GM18502 (cell line): ENCODE measurements at regions not wholly inside any gene's neighbourhood (a gene's known extent, or its start where the extent isn't known, plus 50 kb on each side); places are given as distances from the start of the nearest gene placed in this dataset.
"Not testable (repeated sequence)": the region's sequence is repeated elsewhere in the genome, so short reads cannot be mapped to it uniquely, and the experiment has no call there.

Experiments
- ATAC-seq: cut with Tn5 transposase; IDR thresholded peaks from one replicate; pipeline ENCODE4 v1.9.1; 2021; ENCODE audit warnings: mild to moderate bottlenecking; ENCODE audit not compliant: unreplicated experiment, poor library complexity

GRCh38 chr15:22665059-22665702, 121.3 kb upstream of the NIPA1 start:
- not testable (repeated sequence) for ATAC-seq

GRCh38 chr15:22665711-22666110, 120.7 kb upstream of the NIPA1 start:
- not testable (repeated sequence) for ATAC-seq

- not testable (repeated sequence) for ATAC-seq
Measured at GRCh38 chr15:22684786-22685185, 101.7 kb upstream of the NIPA1 start.

DNA sequence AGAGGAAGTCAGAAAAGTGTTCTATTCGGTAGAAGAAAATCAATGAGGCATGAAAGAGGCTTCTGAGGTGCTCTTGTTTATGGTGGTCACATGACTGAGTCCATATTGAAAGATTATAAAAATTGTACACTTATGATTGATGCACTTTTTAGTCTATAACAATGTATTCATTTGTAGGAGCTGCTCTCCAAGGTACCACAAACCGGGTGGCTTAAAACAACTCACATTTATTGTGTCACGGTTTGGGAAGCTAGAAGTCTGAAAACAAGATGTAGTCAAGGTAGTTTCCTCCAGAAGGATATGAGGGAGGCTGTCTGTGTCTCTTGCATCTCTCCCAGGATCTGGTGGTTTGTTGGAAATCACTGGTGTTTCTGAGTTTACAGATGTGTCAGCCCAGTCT, 86.6 kb upstream of the NIPA1 start:
- not testable (repeated sequence) for ATAC-seq

DNA sequence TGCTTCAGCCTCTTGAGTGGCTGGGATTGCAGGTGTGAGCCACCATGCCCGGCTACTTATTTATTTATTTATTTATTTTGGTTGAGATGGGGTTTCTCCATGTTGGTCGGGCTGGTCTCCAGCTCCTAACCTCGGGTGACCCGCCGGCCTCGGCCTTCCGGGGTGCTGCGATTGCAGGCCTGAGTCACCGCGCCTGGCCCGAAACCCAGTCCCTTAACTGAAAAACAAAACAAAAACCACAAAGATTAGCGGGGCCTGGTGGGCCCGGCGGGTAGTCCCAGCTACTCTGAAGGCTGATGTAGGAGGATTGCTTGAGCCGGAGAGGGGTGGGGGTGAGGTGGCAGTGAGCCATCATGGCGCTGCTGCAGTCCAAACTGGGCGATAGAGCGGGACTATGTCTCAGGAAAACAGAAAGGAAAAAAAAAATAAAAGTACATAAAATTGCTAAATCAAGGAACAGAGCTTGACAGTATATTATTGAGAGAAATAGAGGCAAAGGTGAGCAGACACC, 75.6 kb upstream of the NIPA1 start:
- ATAC-seq, result not testable (repeated sequence)

DNA sequence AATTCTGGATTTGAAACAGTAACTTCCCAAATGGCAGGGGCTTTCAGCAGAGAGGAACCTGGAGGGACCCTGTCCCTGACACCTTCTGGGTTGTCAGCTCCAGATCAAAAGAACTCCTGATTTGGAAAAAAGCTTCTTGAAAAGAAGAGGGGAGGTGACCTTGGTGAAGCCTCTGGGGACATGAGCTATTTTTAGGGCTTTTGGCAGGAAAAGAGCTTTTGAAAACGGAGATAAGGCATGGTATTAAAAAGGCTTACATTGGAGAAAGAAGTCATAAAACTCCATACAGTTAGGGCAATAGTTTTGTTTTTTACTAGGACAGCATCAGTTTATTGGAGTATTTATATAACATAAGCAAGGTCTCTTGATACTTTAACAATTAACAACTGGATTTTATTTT, 72.5 kb upstream of the NIPA1 start:
- not testable (repeated sequence) for ATAC-seq

DNA sequence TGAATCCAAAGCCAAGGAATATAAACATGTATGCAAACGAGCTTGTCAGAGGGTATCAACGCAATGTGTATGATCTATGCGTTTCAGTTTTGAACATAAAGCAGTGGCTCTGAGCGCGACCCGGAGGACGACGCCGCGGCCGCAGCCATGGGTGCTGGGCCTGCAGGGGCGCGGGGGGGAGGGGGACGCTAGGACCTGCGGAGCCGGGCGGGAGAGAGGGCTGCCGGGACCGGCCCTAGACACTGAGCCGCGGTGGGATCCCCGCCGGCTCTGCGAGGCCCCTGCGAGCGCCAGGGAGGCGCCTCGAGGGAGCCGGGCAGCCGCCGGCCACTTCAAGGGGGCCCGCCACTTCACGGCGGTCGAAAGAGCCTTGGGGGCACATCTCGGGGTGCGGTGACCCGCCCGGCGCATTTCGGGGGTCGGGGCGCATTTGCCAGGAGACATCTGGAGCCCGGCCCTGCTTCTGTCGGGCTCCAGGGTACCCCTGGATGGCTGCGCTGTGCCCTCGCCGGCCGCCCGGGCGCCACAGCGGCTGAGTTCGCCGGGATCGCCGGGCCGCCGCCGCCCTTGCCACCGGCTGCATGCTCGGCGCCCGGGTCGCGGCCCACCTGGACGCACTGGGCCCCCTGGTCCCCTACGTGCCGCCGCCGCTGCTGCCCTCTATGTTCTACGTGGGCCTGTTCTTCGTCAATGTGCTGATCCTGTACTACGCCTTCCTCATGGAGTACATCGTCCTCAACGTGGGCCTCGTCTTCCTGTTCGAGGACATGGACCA, 71.9 kb upstream of the NIPA1 start:
- ATAC-seq, result not testable (repeated sequence)

DNA sequence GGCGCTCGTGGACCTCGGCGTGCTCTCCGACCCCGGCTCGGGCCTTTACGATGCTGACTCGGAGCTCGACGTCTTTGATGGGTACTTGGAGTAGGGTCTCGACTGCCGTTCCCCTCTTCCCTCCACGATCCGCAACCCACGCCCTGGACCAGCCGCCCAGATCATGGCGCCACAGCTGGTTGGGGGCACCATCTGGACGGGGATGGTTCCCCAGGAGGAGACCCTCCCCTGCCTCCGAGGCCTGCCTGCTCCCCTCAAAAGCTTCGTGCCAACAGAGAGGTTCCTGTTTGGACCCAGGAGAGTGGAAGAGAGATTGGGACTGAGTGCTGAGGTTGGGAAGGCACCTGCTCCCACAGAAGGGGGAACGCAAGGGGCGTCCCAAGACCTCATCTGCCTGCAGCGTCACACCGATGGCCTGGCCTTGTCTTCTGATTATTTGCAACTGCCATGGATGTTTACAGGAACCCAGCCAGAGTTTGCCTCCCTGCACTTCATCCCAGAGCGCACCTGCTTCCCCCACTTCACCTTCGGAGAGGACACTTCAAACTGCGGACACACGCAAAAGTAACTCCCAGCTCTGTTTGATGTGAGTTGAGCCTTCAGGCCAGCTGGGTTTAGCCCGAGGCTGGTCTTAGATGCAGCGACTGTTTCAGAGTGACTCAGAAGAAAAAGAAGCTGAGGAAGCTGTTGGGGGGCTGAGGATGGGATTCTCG, 71.2 kb upstream of the NIPA1 start:
- not testable (repeated sequence) for ATAC-seq

- ATAC-seq, result not testable (repeated sequence)
Measured at GRCh38 chr15:22719980-22720379, 66.5 kb upstream of the NIPA1 start.

- not testable (repeated sequence) for ATAC-seq
Measured at GRCh38 chr15:22726104-22726503, 60.3 kb upstream of the NIPA1 start.

GRCh38 chr15:22735067-22735466, 51.4 kb upstream of the NIPA1 start:
- ATAC-seq, result not testable (repeated sequence)

GRCh38 chr15:22735781-22736180, 50.7 kb upstream of the NIPA1 start:
- ATAC-seq, result no peak

DNA sequence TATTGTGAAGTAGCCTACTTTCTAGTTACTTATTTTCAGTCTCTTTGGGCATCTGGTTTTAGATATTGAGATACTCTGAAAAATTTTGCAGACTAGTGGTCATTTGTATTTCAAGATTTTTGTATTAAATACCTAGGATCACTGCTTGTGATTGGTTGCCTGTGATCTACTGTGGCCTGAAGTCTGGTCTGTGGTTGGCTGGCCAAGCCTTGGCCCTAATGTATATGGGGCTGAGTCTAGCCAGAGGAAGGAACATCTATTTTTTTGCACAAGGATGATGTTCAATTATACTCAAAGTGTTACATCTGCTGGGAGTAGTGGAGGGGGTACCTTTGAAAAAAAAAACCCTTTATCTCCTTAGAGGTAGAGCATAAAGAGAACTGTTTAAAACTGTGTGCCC, 50.2 kb upstream of the NIPA1 start:
- ATAC-seq, result not testable (repeated sequence)
